WI38 (cell line): ENCODE measurements at regions not wholly inside any gene's neighbourhood (a gene's known extent, or its start where the extent isn't known, plus 50 kb on each side); places are given as distances from the start of the nearest gene placed in this dataset.

Experiments
- H3K4me3 ChIP-seq: 2 replicates; pipeline ENCODE4 v1.5.1; 2011; ENCODE audit warnings: low read depth, mild to moderate bottlenecking, control low read depth, low read length
- CTCF ChIP-seq: IDR thresholded peaks from 2 replicates; pipeline ENCODE4 v1.5.1; 2012; ENCODE audit warnings: low read depth, mild to moderate bottlenecking, control low read depth, low read length

GRCh38 chrX:13396924-13397323 lies 77.1 kb upstream of the ATXN3L start:
- H3K4me3 ChIP-seq: no peak overlapping the region
- TF ChIP-seq CTCF: no peak

- H3K4me3 ChIP-seq: no peak overlapping the region
- no peak for TF ChIP-seq CTCF
Observed at GRCh38 chrX:13389501-13389900, 69.6 kb upstream of the ATXN3L start.

GRCh38 chrX:13387666-13388494 lies 68.0 kb upstream of the ATXN3L start:
- no peak overlapping the region for H3K4me3 ChIP-seq
- TF ChIP-seq CTCF: no peak

- TF ChIP-seq CTCF: no peak
- no peak overlapping the region for H3K4me3 ChIP-seq
Observed at GRCh38 chrX:13386636-13387035, 66.8 kb upstream of the ATXN3L start.

- no peak for TF ChIP-seq CTCF
- no peak overlapping the region for H3K4me3 ChIP-seq
Observed at GRCh38 chrX:13386092-13386491, 66.2 kb upstream of the ATXN3L start.

- no peak for TF ChIP-seq CTCF
- H3K4me3 ChIP-seq: no peak overlapping the region
Observed at GRCh38 chrX:13383907-13384306, 64.1 kb upstream of the ATXN3L start.

- TF ChIP-seq CTCF: no peak
- H3K4me3 ChIP-seq: no peak overlapping the region
Observed at GRCh38 chrX:13381514-13381913, 61.7 kb upstream of the ATXN3L start.
